Left cardiac atrium (tissue), 4 donors: ENCODE measurements at regions not wholly inside any gene's neighbourhood (a gene's known extent, or its start where the extent isn't known, plus 50 kb on each side); places are given as distances from the start of the nearest gene placed in this dataset.
A peak's percentile ranks its signal among the peaks of the same experiment; 100 is the strongest.

Experiments
- ATAC-seq, 2 donors: fragments of 200-7000 bp; cut with Tn5 transposase; one replicate each; pipeline ENCODE4 v1.9.1; 2020; ENCODE audit warnings: mild to moderate bottlenecking in 2 of 2, moderate library complexity in 2 of 2
- DNase-seq: peaks from one replicate; pipeline ENCODE4 v3.0.0-alpha.2; 2020
- intact Hi-C, 2 donors: fragments of 100-400 bp; cut with DNase I; formaldehyde crosslinking; loops; one replicate each; pipeline versions ENCODE4 v1.14.1 to v1.15.1; 2022 to 2023
- donor health status: DM: no; HTN: yes; CAD: no.
- donor health status: DM: no; HTN: yes; CAD: no; lungs with severe emphysema.
- donor health status: DM: yes; HTN: yes; CAD: no.
- donor health status: Dilated cardiomyopathy.

DNA sequence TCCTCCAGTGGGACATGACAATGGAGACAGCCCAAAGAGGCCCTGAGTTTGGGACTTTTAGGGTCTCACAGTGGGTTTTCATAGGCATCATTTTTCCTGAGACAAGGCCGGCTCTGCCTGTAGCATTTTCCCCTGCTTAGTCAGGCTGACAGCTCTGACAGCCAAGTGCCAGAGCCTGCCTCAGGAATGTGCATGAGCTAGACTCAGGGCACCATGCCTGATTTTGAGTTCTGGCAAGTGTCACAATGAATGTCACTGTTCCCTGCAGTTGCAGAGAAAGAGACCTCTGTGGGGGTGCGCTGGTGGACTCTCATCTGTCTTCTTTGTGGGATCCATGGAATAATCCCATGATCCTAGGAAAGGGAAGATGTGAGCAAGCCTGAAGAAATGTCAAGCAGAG, 343.3 kb upstream of the TSPY4 start:
- DNase-seq (no peak), ATAC-seq (peak in 1 of 2 donors; percentile 92)
- intact Hi-C loops: no loop called here

DNA sequence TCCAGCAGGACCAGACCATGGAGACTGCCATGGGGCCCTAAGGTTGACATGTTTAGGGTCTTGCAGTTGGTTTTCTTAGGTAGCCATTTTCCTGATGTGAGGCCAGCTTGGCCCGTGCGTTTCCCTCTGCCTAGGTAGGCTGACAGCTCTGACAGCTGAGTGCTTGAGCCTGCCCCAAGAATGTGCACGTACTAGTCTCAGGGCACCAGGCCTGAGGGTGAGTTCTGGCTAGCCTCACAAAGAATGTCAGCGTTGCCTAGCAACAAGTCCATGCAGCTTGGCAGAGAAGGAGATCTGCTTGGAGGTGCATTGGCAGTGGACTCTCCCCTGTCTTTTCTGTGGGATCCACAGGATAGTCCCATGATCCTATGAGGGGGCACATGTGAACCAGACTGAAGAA, 336.0 kb upstream of the TSPY4 start:
- ATAC-seq: peak in 1 of 2 donors; percentile 85

DNA sequence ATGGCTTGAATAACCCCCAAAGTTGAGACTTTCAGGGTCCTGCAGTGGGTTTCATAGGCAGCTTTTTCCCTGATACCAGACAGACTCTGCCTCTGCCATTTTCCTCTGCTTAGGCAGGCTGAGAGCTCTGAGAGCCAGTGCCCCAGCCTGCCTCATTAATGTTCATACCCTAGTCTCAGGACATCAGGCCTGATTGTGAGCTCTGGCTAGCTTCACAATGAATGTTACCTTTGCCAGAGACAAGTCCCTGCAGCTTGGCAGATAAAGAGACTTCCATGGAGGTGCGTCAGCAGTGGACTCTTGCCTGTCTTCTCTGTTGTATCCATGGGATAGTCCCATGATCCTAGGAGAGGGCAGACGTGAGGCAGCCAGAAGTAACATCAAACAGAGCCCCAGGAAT, 333.5 kb upstream of the TSPY4 start:
- intact Hi-C loops: no loop called here
- ATAC-seq (no peak), DNase-seq (no peak)

More for the DNA sequence above, 336.0 kb upstream of the TSPY4 start:
- intact Hi-C loops: no loop called here
- no peak for DNase-seq

DNA sequence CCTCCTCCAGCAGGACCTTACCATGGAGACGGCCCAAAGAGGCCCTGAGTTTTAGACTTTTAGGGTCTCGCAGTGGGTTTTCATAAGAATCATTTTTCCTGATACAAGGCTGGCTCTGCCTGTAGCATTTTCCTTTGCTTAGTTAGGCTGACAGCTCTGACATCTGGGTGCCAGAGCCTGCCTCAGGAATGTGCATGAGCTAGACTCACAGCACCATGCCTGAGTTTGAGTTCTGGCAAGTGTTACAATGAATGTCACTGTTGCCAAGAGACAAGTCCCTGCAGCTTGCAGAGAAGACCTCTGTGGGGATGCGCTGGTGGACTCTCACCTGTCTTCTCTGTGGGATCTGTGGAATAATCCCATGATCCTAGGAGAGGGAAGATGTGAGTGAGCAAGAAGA, 328.6 kb upstream of the TSPY4 start:
- intact Hi-C loops: no loop called here
- ATAC-seq (no peak), DNase-seq (no peak)

DNA sequence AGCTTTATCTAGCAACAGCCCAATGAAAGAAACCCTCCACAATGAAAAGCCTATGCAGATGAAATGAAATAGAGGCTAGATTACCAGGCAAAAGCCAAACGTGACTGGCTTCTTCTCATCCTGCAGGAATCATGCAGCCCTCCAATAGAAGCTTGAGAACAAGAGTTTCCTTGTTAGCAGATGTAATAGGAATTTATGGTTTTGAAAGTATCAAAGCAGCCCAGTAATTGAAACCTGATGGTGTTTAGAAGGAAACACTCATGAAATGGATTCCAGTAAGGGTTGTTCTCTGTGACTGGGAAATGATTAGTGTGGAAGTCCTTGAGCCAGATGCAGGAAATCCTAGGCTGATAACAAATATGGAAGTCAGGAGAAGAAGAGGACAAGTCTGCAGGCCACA, 320.3 kb upstream of the TSPY4 start:
- no peak for DNase-seq
- ATAC-seq: no peak
- intact Hi-C loops: no loop called here

DNA sequence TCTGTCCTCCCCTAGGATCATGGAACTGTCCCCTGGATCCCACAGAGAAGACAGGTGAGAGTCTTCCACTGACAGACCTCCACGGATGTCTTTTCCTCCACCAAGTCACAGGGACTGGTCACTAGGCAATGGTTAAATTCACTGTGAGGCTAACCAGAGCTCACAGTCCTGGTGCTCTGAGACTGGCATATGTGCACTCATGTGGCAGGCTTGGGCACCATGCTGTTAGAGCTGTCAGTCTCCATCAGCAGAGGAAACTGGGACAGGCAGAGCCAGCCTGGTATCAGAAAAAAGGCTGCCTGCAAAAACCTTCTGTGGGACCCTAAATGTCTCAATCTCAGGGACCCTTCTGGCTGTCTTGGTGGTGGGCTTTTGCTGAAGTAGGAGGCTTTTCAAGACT, 318.9 kb upstream of the TSPY4 start:
- intact Hi-C loops: no loop called here
- ATAC-seq: no peak

DNA sequence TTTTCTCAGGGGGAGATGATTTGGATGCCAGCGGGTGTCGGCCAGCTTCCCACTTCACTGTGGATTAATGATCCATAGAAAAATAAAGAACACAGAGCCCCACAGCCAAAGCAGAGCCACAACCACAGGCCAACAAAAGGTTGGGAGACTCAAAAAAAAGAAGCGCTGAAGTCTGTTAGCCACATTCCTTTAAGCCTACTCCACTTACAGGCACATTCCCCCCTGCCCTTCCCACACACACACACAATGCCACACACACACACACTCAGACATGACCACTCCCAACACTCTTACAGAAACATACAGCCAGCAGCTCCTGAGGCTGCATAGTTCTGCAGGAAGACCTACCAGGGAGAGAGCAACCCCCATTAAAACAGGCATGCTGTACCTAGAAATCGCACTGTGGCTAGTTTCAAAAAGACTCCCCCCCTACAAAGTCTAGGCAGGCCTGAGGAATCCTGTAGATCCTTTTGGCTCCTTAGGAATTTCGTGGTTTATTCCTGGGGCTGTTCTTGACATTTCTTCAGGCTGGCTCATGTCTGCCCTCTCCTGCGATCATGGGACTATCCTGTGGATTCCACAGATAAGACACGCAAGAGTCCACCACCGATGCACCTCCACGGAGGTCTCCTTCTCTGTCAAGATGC, 309.4 kb upstream of the TSPY4 start:
- ATAC-seq: no peak
- intact Hi-C loops: no loop called here
- DNase-seq: no peak

More for the DNA sequence above, 318.9 kb upstream of the TSPY4 start:
- no peak for DNase-seq

DNA sequence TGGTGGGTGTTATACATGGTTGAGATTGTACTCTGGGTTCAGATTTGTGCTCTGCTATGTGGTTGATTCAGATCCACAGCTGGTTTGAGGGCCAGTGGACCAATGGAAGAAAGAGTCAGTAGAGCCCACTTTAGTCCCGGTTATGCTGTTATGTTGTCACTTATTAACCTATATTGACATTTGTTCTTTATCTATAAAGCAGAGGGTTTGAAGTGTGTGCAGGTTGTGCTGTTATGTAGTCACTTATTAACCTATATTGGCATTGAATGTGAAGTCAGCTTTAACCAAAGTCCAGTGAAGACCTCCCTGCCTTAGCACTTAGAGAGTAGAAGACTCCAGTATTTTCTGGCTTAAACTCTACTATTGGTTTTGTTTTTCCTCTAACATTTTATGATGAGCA, 307.3 kb upstream of the TSPY4 start:
- intact Hi-C loops: no loop called here
- DNase-seq (no peak), ATAC-seq (no peak)

DNA sequence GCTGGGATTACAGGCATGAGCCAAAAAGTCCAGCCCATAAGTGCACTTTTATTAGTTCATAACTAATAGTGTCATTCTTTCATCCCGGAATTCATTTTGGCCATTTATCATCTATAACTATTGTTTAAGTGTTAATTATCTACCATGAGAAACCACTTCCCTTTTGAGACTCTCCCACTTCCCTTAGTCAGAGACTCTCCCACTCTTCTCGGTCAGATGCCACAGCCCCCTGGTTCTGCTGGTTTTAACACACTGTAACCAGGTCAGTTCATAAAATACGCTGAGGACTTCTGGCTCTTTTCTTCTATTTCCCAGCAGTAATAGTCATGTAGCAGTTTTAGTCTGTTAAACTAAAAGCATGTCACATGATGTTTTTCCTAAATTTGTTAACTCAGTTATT, 303.0 kb upstream of the TSPY4 start:
- intact Hi-C loops: no loop called here
- ATAC-seq (no peak), DNase-seq (no peak)

DNA sequence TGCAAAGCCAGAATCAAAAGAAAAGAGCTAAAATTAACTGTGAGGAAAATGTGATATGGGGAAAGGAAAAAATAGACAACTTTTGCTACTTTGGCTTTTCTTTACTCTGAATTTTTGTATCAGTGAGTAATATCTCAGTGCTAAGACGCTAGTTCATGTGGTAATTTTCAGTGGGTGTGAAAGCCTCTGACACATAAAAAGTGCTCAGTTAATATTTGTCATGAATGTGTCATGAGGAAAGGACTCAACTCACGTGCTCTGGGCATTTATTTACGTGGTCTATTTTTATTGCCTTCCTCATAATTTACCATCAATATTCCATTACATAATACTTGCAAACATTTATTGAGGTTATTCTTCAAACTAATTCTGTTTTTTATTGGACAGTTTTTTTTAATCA, 302.0 kb upstream of the TSPY4 start:
- DNase-seq (no peak), ATAC-seq (no peak)
- intact Hi-C loops: no loop called here

DNA sequence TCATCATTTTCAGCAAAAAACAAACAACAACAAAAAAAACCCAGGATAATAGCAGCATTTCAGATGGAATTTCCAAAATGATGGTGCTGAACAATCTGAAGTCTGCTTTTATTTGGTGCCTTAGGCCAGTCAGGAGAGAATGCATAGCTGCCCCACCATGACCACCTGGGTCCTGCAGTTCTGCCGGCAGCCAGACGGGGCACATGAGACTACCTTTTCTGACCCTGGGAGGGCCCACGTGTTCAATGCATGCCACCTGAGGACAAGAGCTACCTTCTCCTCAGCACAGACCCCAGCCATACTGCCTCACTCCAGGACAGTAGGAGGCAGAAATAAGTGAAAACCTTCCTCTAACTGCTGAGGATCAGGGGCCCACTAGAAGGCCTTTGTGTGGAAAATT, 295.8 kb upstream of the TSPY4 start:
- DNase-seq: no peak
- intact Hi-C loops: no loop called here
- ATAC-seq: no peak
